Colonic mucosa (tissue), 4 donors: ENCODE measurements at regions not wholly inside any gene's neighbourhood (a gene's known extent, or its start where the extent isn't known, plus 50 kb on each side); places are given as distances from the start of the nearest gene placed in this dataset.

Experiments used
- DNase-seq: peaks from one replicate; pipeline ENCODE4 v3.0.0-alpha.2; 2020
- H3K27ac ChIP-seq: fragments of 200-600 bp; one replicate; pipeline ENCODE4 v1.8.0; 2021
- H3K27me3 ChIP-seq: fragments of 200-600 bp; one replicate; pipeline ENCODE4 v1.8.0; 2021
- H3K36me3 ChIP-seq: fragments of 200-600 bp; one replicate; pipeline ENCODE4 v1.8.0; 2021
- H3K4me1 ChIP-seq: fragments of 200-600 bp; one replicate; pipeline ENCODE4 v1.8.0; 2021; ENCODE audit warnings: mild to moderate bottlenecking
- H3K4me3 ChIP-seq: fragments of 200-600 bp; one replicate; pipeline ENCODE4 v1.8.0; 2021
- H3K9ac ChIP-seq, 2 donors: one replicate each; pipeline ENCODE4 v1.7.0; 2013; ENCODE audit warnings: control low read depth in 2 of 2, low read depth in 2 of 2, low read length in 2 of 2
- H3K9me3 ChIP-seq: fragments of 200-600 bp; one replicate; pipeline ENCODE4 v1.8.0; 2021
- CTCF ChIP-seq: fragments of 200-600 bp; IDR thresholded peaks from one replicate; pipeline ENCODE4 v1.8.0; 2022; ENCODE audit warnings: antibody characterized with exemption, mild to moderate bottlenecking
- intact Hi-C: fragments of 100-400 bp; cut with DNase I; formaldehyde crosslinking; loops from one replicate; pipeline ENCODE4 v1.14.1; 2022
- donor health status: healthy.
- donor health status: DM: no; HTN: no; CAD: no.
- donor health status: DM: no; HTN: no; CAD: no.

DNA sequence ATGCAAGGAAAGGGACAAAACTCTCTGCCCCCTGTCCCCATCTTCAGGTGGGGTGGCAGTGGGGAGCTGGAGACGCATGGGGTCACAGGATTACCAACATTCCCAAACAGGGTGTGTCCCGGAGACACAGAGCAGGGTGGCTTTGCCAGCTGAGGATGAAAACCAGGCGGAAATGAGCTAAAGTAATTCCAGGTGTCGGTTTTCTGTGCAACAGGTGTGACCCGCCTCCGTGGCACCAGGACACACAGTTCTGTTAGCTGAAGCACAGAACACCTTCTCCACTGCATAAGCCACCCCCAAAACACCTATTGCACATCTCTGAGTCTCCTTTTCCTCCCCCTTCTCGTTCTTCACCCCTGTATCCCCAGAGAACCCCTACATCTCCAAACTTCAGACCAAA, 122.7 kb upstream of the GLI2 start:
- no peaks in the 10 kb centered on the region for H3K9me3 ChIP-seq
- TF ChIP-seq CTCF = no peak
- H3K4me3 ChIP-seq = no peak overlapping the region
- intact Hi-C loops = no loop called here
- no peaks in the 10 kb centered on the region for H3K36me3 ChIP-seq
- H3K27ac ChIP-seq = no peak overlapping the region
- no peak for DNase-seq
- no peaks in the 10 kb centered on the region for H3K4me1 ChIP-seq
- no peak overlapping the region for H3K9ac ChIP-seq
- no peaks in the 10 kb centered on the region for H3K27me3 ChIP-seq

DNA sequence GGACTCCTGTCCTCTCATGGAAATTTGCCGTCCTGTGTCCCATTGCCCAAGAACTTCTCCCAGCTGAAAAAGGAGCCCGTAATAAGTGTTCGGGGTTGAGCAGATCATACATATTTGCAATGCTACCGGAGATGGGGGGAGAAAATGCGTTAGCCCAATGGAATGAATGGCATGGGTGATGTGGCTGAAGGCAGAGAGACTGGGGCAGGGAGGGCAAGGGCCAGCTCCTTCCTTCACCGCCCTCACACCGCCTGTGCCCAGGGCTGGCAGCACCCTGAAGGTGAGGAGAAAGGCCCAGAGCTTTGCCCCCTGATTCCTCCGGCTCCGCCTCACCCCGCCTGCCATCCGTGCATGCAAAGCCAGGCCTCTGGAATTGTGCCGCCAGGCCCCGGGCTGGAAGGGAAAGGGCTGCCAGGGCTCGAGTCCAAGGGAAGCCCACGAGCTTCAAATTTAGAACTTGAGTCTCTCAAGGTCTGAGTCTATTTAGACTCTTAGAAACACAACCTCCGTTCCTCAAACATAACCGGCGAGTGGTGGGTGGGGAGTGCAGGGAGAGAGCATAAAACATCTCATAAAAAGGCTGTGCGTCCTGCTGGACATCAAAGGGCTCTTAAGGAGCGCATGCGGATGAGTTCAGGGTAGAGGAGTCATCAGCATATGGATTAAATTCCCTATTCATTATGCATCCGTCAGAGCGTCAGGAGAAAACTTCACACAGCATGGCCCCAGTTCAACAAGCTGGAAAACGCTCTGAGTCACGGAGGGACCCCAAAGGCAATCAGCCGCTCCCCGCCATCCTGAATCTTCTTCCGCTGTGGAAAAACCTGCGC, 121.7 kb upstream of the GLI2 start:
- H3K9me3 ChIP-seq = no peaks in the 10 kb centered on the region
- H3K4me3 ChIP-seq = no peak overlapping the region
- no peak overlapping the region for H3K9ac ChIP-seq
- H3K27ac ChIP-seq = no peak overlapping the region
- TF ChIP-seq CTCF = no peak
- H3K27me3 ChIP-seq = no peaks in the 10 kb centered on the region
- H3K36me3 ChIP-seq = no peaks in the 10 kb centered on the region
- intact Hi-C loops = no loop called here
- no peaks in the 10 kb centered on the region for H3K4me1 ChIP-seq
- no peak for DNase-seq

DNA sequence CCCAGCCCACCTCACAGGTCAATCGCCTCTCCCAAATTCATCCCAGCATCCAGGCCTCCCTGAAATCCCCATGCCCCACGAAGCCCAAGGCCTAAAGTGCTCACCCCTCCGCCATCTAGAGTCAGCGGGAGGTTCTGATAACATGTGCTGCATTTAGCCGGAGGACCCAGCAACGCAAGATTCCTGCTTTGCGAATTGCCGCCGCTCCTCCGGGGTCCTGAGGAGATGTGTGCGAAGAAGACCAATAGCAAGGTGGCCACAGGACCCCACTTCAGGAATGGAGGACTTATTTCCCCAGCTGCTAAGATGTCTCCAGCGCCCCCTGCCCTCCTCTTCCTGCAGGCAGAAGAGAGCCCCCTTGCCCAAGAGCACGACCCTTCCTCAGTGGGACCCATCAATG, 120.8 kb upstream of the GLI2 start:
- no peak overlapping the region for H3K27ac ChIP-seq
- no peak overlapping the region for H3K4me3 ChIP-seq
- DNase-seq = no peak
- no peaks in the 10 kb centered on the region for H3K4me1 ChIP-seq
- no peak for TF ChIP-seq CTCF
- no peaks in the 10 kb centered on the region for H3K9me3 ChIP-seq
- no peaks in the 10 kb centered on the region for H3K27me3 ChIP-seq
- H3K36me3 ChIP-seq = no peaks in the 10 kb centered on the region
- intact Hi-C loops = no loop called here
- H3K9ac ChIP-seq = no peak overlapping the region

- H3K9ac ChIP-seq = no peak overlapping the region
- H3K27me3 ChIP-seq = no peaks in the 10 kb centered on the region
- no peaks in the 10 kb centered on the region for H3K36me3 ChIP-seq
- no peak for DNase-seq
- no peaks in the 10 kb centered on the region for H3K4me1 ChIP-seq
- TF ChIP-seq CTCF = no peak
- intact Hi-C loops = no loop called here
- H3K4me3 ChIP-seq = no peak overlapping the region
- H3K9me3 ChIP-seq = no peaks in the 10 kb centered on the region
- H3K27ac ChIP-seq = no peak overlapping the region
These were observed 119.4 kb upstream of the GLI2 start for GRCh38 chr2:120616261-120616660.

DNA sequence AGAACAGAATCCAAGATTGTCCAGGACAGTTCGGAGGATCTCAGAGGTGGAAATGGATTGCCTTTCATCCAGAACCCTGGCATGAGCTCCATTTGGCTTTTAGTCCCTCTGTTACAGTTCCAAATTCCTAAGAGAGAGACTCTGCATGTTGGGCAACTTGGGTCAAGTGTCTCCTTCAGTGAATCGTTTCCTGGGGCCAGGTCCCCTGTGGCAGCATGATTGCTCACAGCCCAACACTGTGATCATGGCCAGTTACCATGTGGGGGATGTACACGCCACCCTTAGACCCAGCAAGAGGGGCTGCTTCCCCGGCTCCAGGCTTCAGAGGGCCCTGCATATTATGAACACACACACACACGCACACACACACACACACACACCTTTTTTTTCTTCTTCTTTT, 118.6 kb upstream of the GLI2 start:
- intact Hi-C loops = no loop called here

More for the DNA sequence above, 118.6 kb upstream of the GLI2 start:
- Histone ChIP-seq H3K9ac (no peak overlapping the region), H3K4me3 (no peak overlapping the region), H3K27ac (no peak overlapping the region), H3K27me3 (no peaks in the 10 kb centered on the region), H3K4me1 (no peaks in the 10 kb centered on the region), H3K9me3 (no peaks in the 10 kb centered on the region), H3K36me3 (no peaks in the 10 kb centered on the region)
- no peak for DNase-seq
- TF ChIP-seq CTCF = no peak
